ENCODE measurements at regions not wholly inside any gene's neighbourhood (a gene's known extent, or its start where the extent isn't known, plus 50 kb on each side); places are given as distances from the start of the nearest gene placed in this dataset.

DNA sequence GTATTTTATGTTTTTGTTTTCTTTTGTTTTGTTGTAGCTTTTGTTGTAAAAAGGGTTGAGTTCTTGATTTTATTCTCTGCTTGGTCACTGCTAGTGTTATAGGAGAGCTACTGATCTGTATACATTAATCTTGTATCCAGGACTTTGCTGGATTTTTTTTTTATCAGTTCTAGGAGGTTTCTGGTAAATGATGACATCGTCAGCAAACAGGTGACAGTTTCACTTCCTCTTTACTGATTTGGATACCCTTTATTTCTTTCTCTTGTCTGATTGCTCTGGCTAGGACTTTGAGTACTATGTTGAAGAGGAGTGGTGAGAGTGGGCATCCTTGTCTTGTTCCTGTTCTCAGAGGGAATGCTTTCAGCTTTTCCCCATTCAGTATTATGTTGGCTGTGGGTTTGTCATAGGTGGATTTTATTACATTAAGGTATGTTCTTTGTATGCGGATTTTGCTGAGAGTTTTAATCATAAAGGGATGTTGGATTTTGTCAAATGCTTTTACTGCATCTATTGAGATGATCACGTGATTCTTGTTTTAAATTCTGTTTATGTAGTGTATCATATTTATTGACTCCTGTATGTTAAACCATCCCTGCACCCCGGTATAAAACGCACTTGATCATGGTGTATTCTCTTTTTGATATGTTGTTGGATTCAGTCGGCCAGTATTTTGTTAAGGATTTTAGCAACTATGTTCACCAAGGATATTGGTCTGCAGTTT, 905.7 kb downstream of the LTN1 start:
- TF ChIP-seq CTCF (IDR thresholded peaks at IDR 0.05) (no peak), EZH2 (IDR thresholded peaks at IDR 0.05) (no peak)
